H1 (cell line): ENCODE measurements at regions not wholly inside any gene's neighbourhood (a gene's known extent, or its start where the extent isn't known, plus 50 kb on each side); places are given as distances from the start of the nearest gene placed in this dataset.

Source experiments
- CTCF ChIA-PET: fragments of 300-600 bp; sonication (Branson Sonifier 250); formaldehyde crosslinking; loops from one replicate; lab custom pipeline; 2021; ENCODE audit not compliant: partially characterized antibody; lab: Charles Lee
- POLR2A ChIA-PET: fragments of 300-600 bp; sonication (Branson Sonifier 250); formaldehyde crosslinking; loops from one replicate; lab custom pipeline; 2021; ENCODE audit warnings: inconsistent platforms; ENCODE audit not compliant: partially characterized antibody; lab: Charles Lee
- DNase-seq, 2 experiments: peaks; one replicate each; pipeline versions ENCODE4 v3.0.0 to v3.0.0-alpha.2; 2010 to 2022; ENCODE audit warnings: low spot score in 2 of 2, low read depth in 1 of 2, mixed read lengths in 1 of 2
- FAIRE-seq: peaks from 2 replicates; lab custom pipeline; 2011; peaks lifted over from hg19 to GRCh38; lab: Jason Lieb, UNC
- H2AFZ ChIP-seq: 2 replicates; pipeline ENCODE4 v1.8.1; 2012; ENCODE audit warnings: low read length, inconsistent platforms
- H2AK5ac ChIP-seq: 2 replicates; pipeline ENCODE4 v1.6.1; 2013; ENCODE audit warnings: low read depth, low read length
- H2BK120ac ChIP-seq: replicated peaks from 2 replicates; pipeline ENCODE3; 2013; ENCODE audit warnings: low read depth, low read length, inconsistent platforms
- H2BK12ac ChIP-seq: 2 replicates; pipeline ENCODE4 v1.6.1; 2013; ENCODE audit warnings: low read depth, low read length
- H2BK15ac ChIP-seq: 2 replicates; pipeline ENCODE4 v1.6.1; 2013; ENCODE audit warnings: low read length
- H2BK20ac ChIP-seq: 2 replicates; pipeline ENCODE4 v1.6.1; 2013; ENCODE audit warnings: low read length
- H2BK5ac ChIP-seq: 2 replicates; pipeline ENCODE4 v1.6.1; 2013; ENCODE audit warnings: low read depth, low read length
- H3K14ac ChIP-seq: 2 replicates; pipeline ENCODE4 v1.6.1; 2013; ENCODE audit warnings: inconsistent platforms; ENCODE audit not compliant: insufficient read length
- H3K18ac ChIP-seq: 2 replicates; pipeline ENCODE4 v1.6.1; 2013; ENCODE audit warnings: low read length; ENCODE audit errors: extremely low read depth
- H3K23ac ChIP-seq: 2 replicates; pipeline ENCODE4 v1.6.1; 2013; ENCODE audit warnings: inconsistent platforms; ENCODE audit not compliant: insufficient read length
- H3K23me2 ChIP-seq: 2 replicates; pipeline ENCODE4 v1.6.1; 2013; ENCODE audit warnings: low read depth, low read length
- H3K27ac ChIP-seq: 2 replicates; pipeline ENCODE4 v1.6.1; 2011; ENCODE audit warnings: low read depth, low read length, inconsistent platforms
- H3K27me3 ChIP-seq, 4 experiments: replicated peaks in 1 of 4; 1 replicate in 1 of 4; 2 replicates in 3 of 4; pipeline versions ENCODE4 v1.6.1 to v1.8.1; 2011 to 2013; ENCODE audit warnings: low read length in 3 of 4, mild to moderate bottlenecking in 3 of 4, inconsistent platforms in 2 of 4, mixed read lengths in 2 of 4, moderate library complexity in 1 of 4; ENCODE audit not compliant: control insufficient read depth in 3 of 4, insufficient read depth in 3 of 4; ENCODE audit errors: extremely low read depth in 1 of 4
- H3K36me3 ChIP-seq, 4 experiments: 2 replicates each; pipeline versions ENCODE4 v1.6.1 to v1.8.1; 2011 to 2013; ENCODE audit warnings: mild to moderate bottlenecking in 4 of 4, low read length in 3 of 4, moderate library complexity in 2 of 4, control low read depth in 1 of 4, inconsistent platforms in 1 of 4; ENCODE audit not compliant: insufficient read depth in 4 of 4, control insufficient read depth in 2 of 4
- H3K4ac ChIP-seq: replicated peaks from 2 replicates; pipeline ENCODE3; 2013; ENCODE audit warnings: low read length, low read depth, mixed read lengths, inconsistent platforms; ENCODE audit not compliant: insufficient read length
- H3K4me1 ChIP-seq, 4 experiments: replicated peaks in 1 of 4; 1 replicate in 1 of 4; 2 replicates in 3 of 4; pipeline versions ENCODE4 v1.6.1 to v1.8.1; 2011 to 2013; ENCODE audit warnings: low read length in 3 of 4, inconsistent platforms in 2 of 4, mixed read lengths in 1 of 4; ENCODE audit not compliant: insufficient read depth in 4 of 4, control insufficient read depth in 3 of 4
- H3K4me2 ChIP-seq, 2 experiments: 2 replicates each; pipeline versions ENCODE4 v1.6.1 to v1.8.1; 2011 to 2013; ENCODE audit warnings: low read depth in 2 of 2, low read length in 2 of 2, control low read depth in 1 of 2, inconsistent platforms in 1 of 2, mild to moderate bottlenecking in 1 of 2; ENCODE audit not compliant: insufficient read depth in 1 of 2
- H3K4me3 ChIP-seq, 4 experiments: fragments of 200-600, 300-600 bp in 1 of 4; sonication (generic), shearing (Covaris generic), sonication (Bioruptor Twin) in 1 of 4; 2 replicates each; pipeline versions ENCODE4 v1.5.1 to v1.8.1; 2011 to 2016; ENCODE audit warnings: low read length in 4 of 4, low read depth in 3 of 4, control low read depth in 2 of 4, inconsistent platforms in 2 of 4, mild to moderate bottlenecking in 2 of 4, mixed read lengths in 1 of 4, moderate library complexity in 1 of 4; ENCODE audit not compliant: insufficient read depth in 2 of 4; ENCODE audit errors: extremely low read depth in 1 of 4
- H3K56ac ChIP-seq: replicated peaks from 2 replicates; pipeline ENCODE3; 2013; ENCODE audit warnings: low read depth, mild to moderate bottlenecking, mixed read lengths, low read length, inconsistent platforms; ENCODE audit not compliant: insufficient read length
- H3K79me1 ChIP-seq: 2 replicates; pipeline ENCODE4 v1.6.1; 2013; ENCODE audit warnings: low read depth, low read length, control low read depth
- H3K79me2 ChIP-seq, 2 experiments: 2 replicates each; pipeline versions ENCODE4 v1.6.1 to v1.8.1; 2012 to 2013; ENCODE audit warnings: low read length in 2 of 2, mild to moderate bottlenecking in 2 of 2, inconsistent platforms in 1 of 2; ENCODE audit not compliant: insufficient read depth in 2 of 2, control insufficient read depth in 1 of 2
- H3K9ac ChIP-seq, 4 experiments: replicated peaks in 1 of 4; 1 replicate in 1 of 4; 2 replicates in 3 of 4; pipeline versions ENCODE4 v1.6.1 to v1.8.1; 2011 to 2013; ENCODE audit warnings: low read depth in 3 of 4, low read length in 3 of 4, control low read depth in 2 of 4, mild to moderate bottlenecking in 2 of 4, moderate library complexity in 2 of 4, inconsistent platforms in 1 of 4; ENCODE audit errors: extremely low read depth in 1 of 4
- H3K9me3 ChIP-seq, 2 experiments: 2 replicates each; pipeline versions ENCODE4 v1.6.1 to v1.8.1; 2012 to 2013; ENCODE audit warnings: mild to moderate bottlenecking in 2 of 2, moderate library complexity in 2 of 2, control low read depth in 1 of 2, inconsistent platforms in 1 of 2, low read depth in 1 of 2, low read length in 1 of 2, mixed read lengths in 1 of 2; ENCODE audit not compliant: insufficient read depth in 2 of 2
- H4K20me1 ChIP-seq, 2 experiments: replicated peaks in 1 of 2; 2 replicates each; pipeline versions ENCODE3 to v1.8.1; 2011 to 2013; ENCODE audit warnings: inconsistent platforms in 2 of 2, low read length in 2 of 2, mild to moderate bottlenecking in 1 of 2; ENCODE audit not compliant: insufficient read depth in 2 of 2, control insufficient read depth in 1 of 2
- H4K5ac ChIP-seq: 2 replicates; pipeline ENCODE4 v1.6.1; 2013; ENCODE audit warnings: low read length, low read depth, mixed read lengths, inconsistent platforms; ENCODE audit not compliant: insufficient read length
- H4K8ac ChIP-seq: 2 replicates; pipeline ENCODE4 v1.8.0; 2013; ENCODE audit warnings: mild to moderate bottlenecking, moderate library complexity, low read length, inconsistent platforms; ENCODE audit not compliant: insufficient read depth; ENCODE audit errors: extremely low read depth
- H4K91ac ChIP-seq: replicated peaks from 2 replicates; pipeline ENCODE3; 2013; ENCODE audit warnings: low read length, mixed read lengths, inconsistent platforms; ENCODE audit not compliant: insufficient read length
- ASH2L ChIP-seq: fragments of 200-600, 300-600 bp; sonication (generic); IDR thresholded peaks from one replicate; pipeline ENCODE4 v1.7.1; 2017; ENCODE audit warnings: low read length
- ATF3 ChIP-seq: IDR thresholded peaks from 2 replicates; pipeline ENCODE4 v1.6.1; 2011; ENCODE audit warnings: low read depth, mild to moderate bottlenecking, low read length; ENCODE audit not compliant: insufficient read depth
- BACH1 ChIP-seq: IDR thresholded peaks from 2 replicates; pipeline ENCODE4 v1.6.1; 2012; ENCODE audit warnings: low read length, improper control_type of control experiment
- CHD2 ChIP-seq: IDR thresholded peaks from 2 replicates; pipeline ENCODE4 v1.6.1; 2012; ENCODE audit warnings: low read length, improper control_type of control experiment
- GABPA ChIP-seq: IDR thresholded peaks from 2 replicates; pipeline ENCODE4 v1.6.1; 2011; ENCODE audit warnings: mild to moderate bottlenecking, low read length, moderate library complexity, borderline replicate concordance; ENCODE audit not compliant: insufficient read depth
- JUN ChIP-seq: IDR thresholded peaks from 2 replicates; pipeline ENCODE4 v1.6.1; 2011; ENCODE audit warnings: low read depth, mild to moderate bottlenecking, improper control_type of control experiment, low read length
- JUND ChIP-seq: IDR thresholded peaks from 2 replicates; pipeline ENCODE4 v1.6.1; 2011; ENCODE audit warnings: mild to moderate bottlenecking, improper control_type of control experiment, low read length
- KDM5A ChIP-seq: fragments of 200-600 bp; IDR thresholded peaks from 2 replicates; pipeline ENCODE4 v1.7.1; 2012; ENCODE audit warnings: mild to moderate bottlenecking, low read length, inconsistent platforms, mixed read lengths
- NRF1 ChIP-seq: IDR thresholded peaks from 2 replicates; pipeline ENCODE4 v1.6.1; 2011; ENCODE audit warnings: mild to moderate bottlenecking, low read depth, low read length, improper control_type of control experiment
- RNF2 ChIP-seq: fragments of 200-900, 300-1000 bp; sonication (generic); IDR thresholded peaks from 2 replicates; pipeline ENCODE4 v1.7.1; 2016; ENCODE audit warnings: borderline replicate concordance, low read depth, mild to moderate bottlenecking, antibody characterized with exemption, low read length; ENCODE audit not compliant: poor library complexity, severe bottlenecking; ENCODE audit errors: missing control alignments
- SIRT6 ChIP-seq: IDR thresholded peaks from one replicate; pipeline ENCODE4 v1.7.1; 2012; ENCODE audit warnings: low read length, inconsistent platforms
- SRF ChIP-seq: IDR thresholded peaks from 2 replicates; pipeline ENCODE4 v1.6.1; 2011; ENCODE audit warnings: mild to moderate bottlenecking, low read depth, low read length, moderate library complexity
- SUZ12 ChIP-seq: fragments of 200-600 bp; sonication (generic); IDR thresholded peaks from 2 replicates; pipeline ENCODE4 v1.6.1; 2012; ENCODE audit warnings: mild to moderate bottlenecking, inconsistent platforms, low read length, moderate library complexity, mixed read lengths
- TAF1 ChIP-seq: IDR thresholded peaks from 2 replicates; pipeline ENCODE4 v1.6.1; 2011; ENCODE audit warnings: mild to moderate bottlenecking, low read depth, low read length
- ZNF274 ChIP-seq: IDR thresholded peaks from 2 replicates; pipeline ENCODE4 v1.7.0; 2012; ENCODE audit warnings: low read length, borderline replicate concordance; ENCODE audit errors: extremely low read depth
- WGBS, 2 experiments: shearing (Covaris generic) in 1 of 2; methylation state at CpG; one replicate each; pipeline versions ENCODE4 v1.1.6 to v1.1.7; 2013 to 2015; ENCODE audit warnings: low lambda C conversion rate in 2 of 2, mixed read lengths in 2 of 2, inconsistent platforms in 1 of 2, low coverage in 1 of 2, missing lambda C conversion rate in 1 of 2; ENCODE audit not compliant: insufficient replicate concordance in 2 of 2, insufficient coverage in 1 of 2, insufficient read length in 1 of 2; ENCODE audit errors: extremely low coverage in 1 of 2, missing lambda C conversion rate in 1 of 2; 5-methylcytosine and 5-hydroxymethylcytosine counted together

GRCh38 chr5:126065061-126065460 lies 358.1 kb upstream of the GRAMD2B start:
- H3K23me2 ChIP-seq = no peaks in the 10 kb centered on the region
- no peak overlapping the region for H2BK15ac ChIP-seq
- no peak overlapping the region for H4K8ac ChIP-seq
- H3K27me3 ChIP-seq = no peaks in the 10 kb centered on the region
- H3K18ac ChIP-seq = no peak overlapping the region
- no peaks in the 10 kb centered on the region for H3K36me3 ChIP-seq
- no peak overlapping the region for H4K91ac ChIP-seq
- WGBS, 2 experiments = 96% methylated on average over 3 of the region's 3 CpGs; no CpG with 5 or more reads in 1 of the 2 experiments
- H4K5ac ChIP-seq = no peak overlapping the region
- no peaks in the 10 kb centered on the region for H3K9me3 ChIP-seq
- H3K4ac ChIP-seq = no peak overlapping the region
- H3K9ac ChIP-seq = no peak overlapping the region
- no peak overlapping the region for H3K23ac ChIP-seq
- H3K4me2 ChIP-seq = no peak overlapping the region
- no peak overlapping the region for H3K14ac ChIP-seq
- H3K4me1 ChIP-seq = peaks cover 0 to 2% (median 0%) of the 10 kb centered on the region in 4 experiments; a peak in 1 of 7 replicates
- no peak overlapping the region for H2BK20ac ChIP-seq
- H3K79me2 ChIP-seq = no peaks in the 10 kb centered on the region
- no peak overlapping the region for H2BK120ac ChIP-seq
- no peak overlapping the region for H3K27ac ChIP-seq
- no peak for DNase-seq
- H3K56ac ChIP-seq = no peak overlapping the region
- H2AK5ac ChIP-seq = no peak overlapping the region
- no peaks in the 10 kb centered on the region for H4K20me1 ChIP-seq
- no peak overlapping the region for H3K4me3 ChIP-seq
- no peak for FAIRE-seq
- ChIA-PET CTCF (no interaction called here), POLR2A (no interaction called here)
- no peak overlapping the region for H2BK5ac ChIP-seq
- TF ChIP-seq SUZ12 = no peak
- TF ChIP-seq TAF1 = no peak
- TF ChIP-seq JUN = no peak
- TF ChIP-seq KDM5A = no peak
- TF ChIP-seq JUND = no peak
- TF ChIP-seq ASH2L = no peak
- TF ChIP-seq SRF = no peak
- TF ChIP-seq GABPA = no peak
- TF ChIP-seq SIRT6 = no peak
- TF ChIP-seq ATF3 = no peak
- no peak for TF ChIP-seq NRF1
- no peak for TF ChIP-seq BACH1
- TF ChIP-seq CHD2 = no peak
- no peak for TF ChIP-seq ZNF274
- no peak for TF ChIP-seq RNF2
- no peak overlapping the region for H2BK12ac ChIP-seq
- no peak overlapping the region for H2AFZ ChIP-seq
- H3K79me1 ChIP-seq = no peaks in the 10 kb centered on the region
